Common myeloid progenitor, CD34-positive (primary cell): ENCODE measurements at regions not wholly inside any gene's neighbourhood (a gene's known extent, or its start where the extent isn't known, plus 50 kb on each side); places are given as distances from the start of the nearest gene placed in this dataset.

Experiments
- CTCF ChIA-PET: fragments of 350-600 bp; sonication (Branson Sonifier 250); formaldehyde crosslinking; loops from one replicate; lab custom pipeline; 2021; ENCODE audit warnings: antibody characterized with exemption; lab: Charles Lee
- POLR2A ChIA-PET: fragments of 350-600 bp; sonication (Branson Sonifier 250); formaldehyde crosslinking; loops from one replicate; lab custom pipeline; 2021; ENCODE audit warnings: antibody characterized with exemption; lab: Charles Lee
- DNase-seq, 3 donors: peaks; one replicate each; pipeline versions ENCODE4 v3.0.0 to v3.0.0-alpha.2; 2013
- H3K27ac ChIP-seq, 2 experiments: 1 replicate in 1 of 2; 2 replicates in 1 of 2; pipeline ENCODE4 v1.7.0; 2013; ENCODE audit warnings: inconsistent platforms in 2 of 2, low read length in 2 of 2, mild to moderate bottlenecking in 2 of 2, low read depth in 1 of 2, moderate library complexity in 1 of 2; ENCODE audit not compliant: severe bottlenecking in 2 of 2, insufficient read depth in 1 of 2, poor library complexity in 1 of 2
- H3K27me3 ChIP-seq, 5 experiments: replicated peaks in 2 of 5; 1 replicate in 3 of 5; 2 replicates in 2 of 5; pipeline versions ENCODE4 v1.6.1 to v1.7.0; 2013; ENCODE audit warnings: low read length in 4 of 5, mild to moderate bottlenecking in 2 of 5, moderate library complexity in 2 of 5, inconsistent platforms in 1 of 5; ENCODE audit not compliant: insufficient read depth in 5 of 5, control insufficient read depth in 4 of 5
- H3K36me3 ChIP-seq, 4 experiments: 1 replicate in 2 of 4; 2 replicates in 2 of 4; pipeline versions ENCODE4 v1.6.1 to v1.7.0; 2013; ENCODE audit warnings: low read length in 3 of 4, control low read depth in 1 of 4, mild to moderate bottlenecking in 1 of 4; ENCODE audit not compliant: control insufficient read depth in 4 of 4, insufficient read depth in 4 of 4
- H3K4me1 ChIP-seq, 4 experiments: 1 replicate in 3 of 4; 2 replicates in 1 of 4; pipeline versions ENCODE4 v1.6.1 to v1.7.1; 2013; ENCODE audit warnings: low read length in 3 of 4, mild to moderate bottlenecking in 3 of 4, control low read depth in 1 of 4, inconsistent platforms in 1 of 4, moderate library complexity in 1 of 4; ENCODE audit not compliant: control insufficient read depth in 4 of 4, insufficient read depth in 4 of 4; ENCODE audit errors: control extremely low read depth in 1 of 4
- H3K4me3 ChIP-seq, 7 experiments: 1 replicate in 4 of 7; 2 replicates in 3 of 7; pipeline versions ENCODE4 v1.5.1 to v1.7.0; 2013; ENCODE audit warnings: mild to moderate bottlenecking in 7 of 7, low read length in 6 of 7, moderate library complexity in 6 of 7, inconsistent platforms in 2 of 7, low read depth in 2 of 7, control low read depth in 1 of 7; ENCODE audit not compliant: insufficient read depth in 4 of 7, control insufficient read depth in 1 of 7; ENCODE audit errors: extremely low read depth in 1 of 7
- H3K9me3 ChIP-seq, 5 experiments: 1 replicate in 4 of 5; 2 replicates in 1 of 5; pipeline versions ENCODE4 v1.6.1 to v1.7.1; 2013; ENCODE audit warnings: low read length in 4 of 5, mild to moderate bottlenecking in 2 of 5, inconsistent platforms in 1 of 5, low read depth in 1 of 5, moderate library complexity in 1 of 5; ENCODE audit not compliant: control insufficient read depth in 4 of 5, insufficient read depth in 2 of 5; ENCODE audit errors: control extremely low read depth in 1 of 5
- WGBS: methylation state at CpG from one replicate; pipeline ENCODE4 v1.1.5; 2013; ENCODE audit not compliant: insufficient coverage; 5-methylcytosine and 5-hydroxymethylcytosine counted together

DNA sequence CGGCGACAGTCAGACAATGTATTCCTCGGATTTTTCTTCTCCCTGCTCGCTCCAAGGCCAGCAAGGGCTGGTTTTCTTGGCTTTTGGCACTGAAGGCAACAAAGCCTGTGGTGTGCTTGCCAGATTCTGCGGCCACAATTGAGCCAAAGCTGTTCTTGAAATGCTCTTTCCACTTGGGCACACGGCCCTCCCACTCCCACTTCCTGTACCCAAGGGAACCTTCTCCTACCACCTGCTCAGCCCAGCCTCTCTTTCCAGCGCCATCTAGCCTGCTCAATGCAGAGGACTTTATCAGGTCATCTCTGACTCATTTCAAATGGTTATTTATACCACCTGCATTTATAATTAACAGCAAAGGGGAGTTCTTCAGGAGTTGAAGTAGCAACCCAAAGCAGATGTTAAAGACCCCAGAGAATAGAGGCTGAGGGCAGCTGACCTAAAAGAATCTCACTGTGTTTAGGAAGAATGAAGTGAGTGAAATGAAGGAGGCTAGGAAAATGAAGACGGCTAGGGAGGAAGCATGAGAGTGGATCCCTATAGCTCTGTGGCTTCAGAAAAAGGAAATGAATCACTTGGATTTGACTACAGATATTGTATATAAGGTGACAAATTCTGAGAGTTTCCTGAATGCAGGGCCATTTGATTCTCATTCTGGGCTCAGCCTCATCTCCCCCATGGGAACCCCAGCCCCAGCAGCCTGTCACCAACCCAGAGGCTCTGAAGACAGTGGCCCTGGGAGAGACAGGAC is 439.0 kb downstream of the ENC1 start:
- 84% methylated on average over 6 of the region's 8 CpGs for WGBS
- peaks cover 0 to 15% (median 10%) of the 10 kb centered on the region in 4 experiments for H3K4me1 ChIP-seq
- peak in 2 of 3 donors; percentile 35 to 51 for DNase-seq
- no peak overlapping the region for H3K27ac ChIP-seq
- ChIA-PET CTCF (interaction anchor here (2.2 kb wide), 1 partner anchor 11 kb away, joined by 6 read pairs; no protein-coding TSS in a partner anchor), POLR2A (interaction anchor here (0.5 kb wide), 1 partner anchor 155 kb away, joined by 3 read pairs; no protein-coding TSS in a partner anchor)
- H3K9me3 ChIP-seq, result no peaks in the 10 kb centered on the region
- no peaks in the 10 kb centered on the region for H3K36me3 ChIP-seq
- no peaks in the 10 kb centered on the region for H3K27me3 ChIP-seq
- H3K4me3 ChIP-seq, result no peak overlapping the region

DNA sequence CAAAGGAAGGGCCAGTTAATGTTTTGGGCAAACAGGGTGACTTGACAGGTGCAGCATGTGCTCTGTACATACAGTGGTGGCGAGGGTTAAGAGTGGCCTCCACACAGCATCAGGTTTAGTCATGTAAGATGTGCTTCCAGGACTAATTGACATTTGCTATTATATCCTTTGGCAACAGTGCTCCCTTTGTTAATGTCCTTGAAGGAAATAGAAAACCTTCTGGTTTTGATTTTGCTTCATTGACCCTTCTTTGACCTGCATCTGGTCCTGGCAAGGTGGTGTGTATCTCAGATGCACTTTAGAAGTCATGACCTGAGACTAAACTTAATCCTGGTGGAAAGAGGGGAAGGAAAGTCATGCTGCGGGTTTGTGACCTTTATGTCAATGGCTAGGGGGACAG is 440.0 kb downstream of the ENC1 start:
- CTCF ChIA-PET, result interaction anchor here (2.2 kb wide), 1 partner anchor 12 kb away, joined by 6 read pairs; no protein-coding TSS in a partner anchor
- no peaks in the 10 kb centered on the region for H3K27me3 ChIP-seq
- H3K4me3 ChIP-seq, result no peak overlapping the region
- no peak for DNase-seq
- H3K4me1 ChIP-seq, result peaks cover 0 to 15% (median 10%) of the 10 kb centered on the region in 4 experiments
- POLR2A ChIA-PET, result interaction anchor here (0.6 kb wide), 1 partner anchor 192 kb away, joined by 3 read pairs; no protein-coding TSS in a partner anchor
- 100% methylated on average over 1 of the region's 2 CpGs for WGBS
- no peaks in the 10 kb centered on the region for H3K9me3 ChIP-seq
- no peaks in the 10 kb centered on the region for H3K36me3 ChIP-seq
- H3K27ac ChIP-seq, result no peak overlapping the region

DNA sequence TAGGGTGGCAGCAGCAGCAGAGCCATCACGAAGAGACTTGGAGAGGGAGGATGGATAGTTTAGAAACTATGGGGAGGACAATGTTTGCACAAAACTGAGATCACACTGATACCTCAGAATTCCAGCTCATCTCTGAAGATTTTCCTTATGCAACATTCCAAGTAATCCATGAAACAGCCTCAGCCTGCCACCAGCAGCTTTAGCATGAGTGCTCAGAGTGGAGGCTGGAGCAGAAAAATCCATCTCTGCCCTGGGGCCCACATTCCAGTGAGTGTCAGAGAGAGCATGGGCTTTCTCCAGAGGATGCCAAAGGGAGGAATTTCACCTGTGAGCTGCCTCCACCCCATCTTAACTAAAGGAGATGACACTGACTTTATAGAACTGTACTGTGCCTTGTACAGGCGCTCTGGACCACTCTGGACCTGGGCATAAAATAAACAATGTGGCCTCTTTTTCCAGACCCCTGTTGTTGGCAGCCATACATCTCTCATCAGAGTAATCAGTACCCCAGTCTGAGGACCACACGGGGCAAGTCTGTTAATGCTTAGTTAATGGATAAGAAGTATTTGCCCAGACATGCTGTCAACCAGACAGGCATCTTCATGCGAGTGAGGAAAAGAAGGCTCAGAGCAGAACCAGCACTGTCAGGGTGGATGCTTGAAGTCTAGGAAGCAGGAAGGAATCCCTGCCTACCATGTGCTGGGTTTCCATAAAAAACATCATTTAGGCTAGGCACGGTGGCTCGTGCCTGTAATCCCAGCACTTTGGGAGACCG is 440.9 kb downstream of the ENC1 start:
- Histone ChIP-seq H3K36me3 (no peaks in the 10 kb centered on the region), H3K9me3 (no peaks in the 10 kb centered on the region), H3K4me1 (peaks cover 0 to 15% (median 10%) of the 10 kb centered on the region in 4 experiments), H3K27me3 (no peaks in the 10 kb centered on the region), H3K27ac (no peak overlapping the region), H3K4me3 (no peak overlapping the region)
- DNase-seq, result no peak
- 95% methylated on average over 2 of the region's 7 CpGs for WGBS
- POLR2A ChIA-PET, result no interaction called here
- CTCF ChIA-PET, result interaction anchor here (1.3 to 2.2 kb wide), 2 partner anchors 12 to 13 kb away, joined by 6 to 7 read pairs; no protein-coding TSS in a partner anchor

DNA sequence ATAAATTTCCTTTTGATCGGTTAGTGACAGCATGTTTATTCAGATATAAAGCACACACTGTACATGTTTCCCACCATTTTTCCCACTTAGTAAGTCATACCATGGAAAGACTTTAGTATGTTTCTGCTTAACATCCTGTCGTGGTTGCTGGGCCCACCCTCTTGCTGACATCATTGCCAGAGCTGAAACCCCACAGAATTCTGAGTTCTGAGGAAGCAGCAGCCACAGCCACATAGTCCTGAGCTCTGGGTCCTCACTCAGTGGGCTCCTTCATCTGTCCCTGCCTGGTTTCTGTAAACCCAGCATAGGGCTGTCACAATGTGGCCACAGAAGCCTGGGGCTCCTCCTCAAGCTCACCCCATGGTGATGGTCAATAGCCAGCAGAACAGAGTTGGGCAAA is 441.5 kb downstream of the ENC1 start:
- 43% methylated on average over 2 of the region's 2 CpGs for WGBS
- H3K36me3 ChIP-seq, result no peaks in the 10 kb centered on the region
- no peak overlapping the region for H3K27ac ChIP-seq
- H3K4me1 ChIP-seq, result peaks cover 0 to 15% (median 10%) of the 10 kb centered on the region in 4 experiments
- H3K27me3 ChIP-seq, result no peaks in the 10 kb centered on the region
- no peak overlapping the region for H3K4me3 ChIP-seq
- DNase-seq, result peak in 2 of 3 donors; percentile 21 to 35
- ChIA-PET POLR2A (interaction anchor here (0.7 kb wide), 1 partner anchor 396 kb away, joined by 3 read pairs; no protein-coding TSS in a partner anchor), CTCF (interaction anchor here (1.3 kb wide), 1 partner anchor 13 kb away, joined by 7 read pairs; no protein-coding TSS in a partner anchor)
- no peaks in the 10 kb centered on the region for H3K9me3 ChIP-seq

DNA sequence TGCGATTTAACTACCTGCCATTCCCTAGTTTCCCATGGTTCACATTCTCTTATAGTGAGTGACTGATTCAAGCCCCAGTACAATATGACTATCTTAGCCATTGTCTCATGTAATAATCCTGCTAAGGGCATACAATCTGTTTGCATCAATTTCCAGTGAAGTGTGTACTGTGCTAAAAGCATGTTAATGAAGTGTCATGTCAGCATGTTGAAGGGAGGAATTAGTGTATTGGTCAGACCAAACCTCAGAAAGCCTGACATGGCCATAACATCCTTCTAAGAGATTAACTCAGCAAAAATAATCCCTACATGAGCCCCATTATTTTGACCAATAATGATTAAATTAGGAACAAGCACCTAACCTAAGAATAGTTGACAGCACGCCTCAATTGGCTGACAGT is 442.4 kb downstream of the ENC1 start:
- Histone ChIP-seq H3K4me3 (no peak overlapping the region), H3K36me3 (no peaks in the 10 kb centered on the region), H3K4me1 (peaks cover 0 to 15% (median 10%) of the 10 kb centered on the region in 4 experiments), H3K9me3 (no peaks in the 10 kb centered on the region), H3K27me3 (no peaks in the 10 kb centered on the region), H3K27ac (no peak overlapping the region)
- no peak for DNase-seq
- 100% methylated on average over 1 of the region's 2 CpGs for WGBS
- ChIA-PET CTCF (interaction anchor here (1.3 kb wide), 1 partner anchor 14 kb away, joined by 7 read pairs; no protein-coding TSS in a partner anchor), POLR2A (no interaction called here)

DNA sequence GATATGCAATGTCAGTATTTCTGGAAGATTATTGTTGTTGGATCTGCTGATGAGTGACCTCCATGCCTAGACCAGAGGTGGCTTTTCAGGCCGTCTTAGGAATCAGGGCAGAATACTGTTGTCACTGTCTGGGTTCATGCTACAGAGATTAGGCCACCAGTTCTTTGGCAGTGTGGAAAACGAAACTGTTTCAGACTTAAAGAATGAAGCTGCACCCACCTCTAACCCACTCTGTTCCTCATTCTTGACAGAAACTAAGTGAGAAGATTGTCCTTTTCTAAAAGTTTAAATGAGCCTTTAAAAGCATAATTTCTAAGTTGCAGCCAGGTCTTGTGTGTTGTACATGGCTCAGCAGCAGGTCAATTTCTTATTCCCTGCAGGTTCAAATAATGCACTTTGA is 444.3 kb downstream of the ENC1 start:
- 29% methylated on average over 1 of the region's 2 CpGs for WGBS
- Histone ChIP-seq H3K27ac (no peak overlapping the region), H3K27me3 (no peaks in the 10 kb centered on the region), H3K4me3 (no peak overlapping the region), H3K9me3 (no peaks in the 10 kb centered on the region), H3K4me1 (peaks cover 0 to 2% (median under 1%) of the 10 kb centered on the region in 4 experiments), H3K36me3 (no peaks in the 10 kb centered on the region)
- POLR2A ChIA-PET, result no interaction called here
- DNase-seq, result peak in 2 of 3 donors; percentile 51 to 60
- CTCF ChIA-PET, result interaction anchor here (1.6 kb wide), 1 partner anchor 220 kb away, joined by 3 read pairs; no protein-coding TSS in a partner anchor
